ENCODE measurements at regions not wholly inside any gene's neighbourhood (a gene's known extent, or its start where the extent isn't known, plus 50 kb on each side); places are given as distances from the start of the nearest gene placed in this dataset.

DNA sequence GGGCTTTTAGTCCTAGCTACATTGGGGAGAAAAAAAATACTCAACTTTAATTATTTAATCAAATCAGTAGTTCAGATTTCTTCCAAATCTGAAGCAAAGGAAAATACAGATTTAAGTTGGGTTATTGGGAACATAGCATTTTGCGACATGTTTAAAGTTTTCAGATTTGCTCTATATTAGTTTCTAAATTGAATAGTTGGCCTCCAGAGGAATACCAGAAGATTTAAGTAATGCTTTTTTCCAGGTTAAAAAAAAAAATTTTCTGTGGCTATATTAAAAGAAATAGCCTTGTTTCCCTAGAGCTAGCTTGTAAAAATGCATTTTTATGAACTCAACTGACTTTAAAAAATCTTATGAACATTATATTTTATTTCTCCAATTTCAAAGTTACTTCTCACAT, 115.9 kb downstream of the DDX53 start:
- peak overlapping the region; percentile 93 for H3K27ac ChIP-seq
- TF ChIP-seq ZFX (IDR thresholded peaks at IDR 0.05; ENCODE audit: borderline replicate concordance), result no peak
- TF ChIP-seq, protein P1, sequence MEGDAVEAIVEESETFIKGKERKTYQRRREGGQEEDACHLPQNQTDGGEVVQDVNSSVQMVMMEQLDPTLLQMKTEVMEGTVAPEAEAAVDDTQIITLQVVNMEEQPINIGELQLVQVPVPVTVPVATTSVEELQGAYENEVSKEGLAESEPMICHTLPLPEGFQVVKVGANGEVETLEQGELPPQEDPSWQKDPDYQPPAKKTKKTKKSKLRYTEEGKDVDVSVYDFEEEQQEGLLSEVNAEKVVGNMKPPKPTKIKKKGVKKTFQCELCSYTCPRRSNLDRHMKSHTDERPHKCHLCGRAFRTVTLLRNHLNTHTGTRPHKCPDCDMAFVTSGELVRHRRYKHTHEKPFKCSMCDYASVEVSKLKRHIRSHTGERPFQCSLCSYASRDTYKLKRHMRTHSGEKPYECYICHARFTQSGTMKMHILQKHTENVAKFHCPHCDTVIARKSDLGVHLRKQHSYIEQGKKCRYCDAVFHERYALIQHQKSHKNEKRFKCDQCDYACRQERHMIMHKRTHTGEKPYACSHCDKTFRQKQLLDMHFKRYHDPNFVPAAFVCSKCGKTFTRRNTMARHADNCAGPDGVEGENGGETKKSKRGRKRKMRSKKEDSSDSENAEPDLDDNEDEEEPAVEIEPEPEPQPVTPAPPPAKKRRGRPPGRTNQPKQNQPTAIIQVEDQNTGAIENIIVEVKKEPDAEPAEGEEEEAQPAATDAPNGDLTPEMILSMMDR (IDR thresholded peaks at IDR 0.05), result no peak

DNA sequence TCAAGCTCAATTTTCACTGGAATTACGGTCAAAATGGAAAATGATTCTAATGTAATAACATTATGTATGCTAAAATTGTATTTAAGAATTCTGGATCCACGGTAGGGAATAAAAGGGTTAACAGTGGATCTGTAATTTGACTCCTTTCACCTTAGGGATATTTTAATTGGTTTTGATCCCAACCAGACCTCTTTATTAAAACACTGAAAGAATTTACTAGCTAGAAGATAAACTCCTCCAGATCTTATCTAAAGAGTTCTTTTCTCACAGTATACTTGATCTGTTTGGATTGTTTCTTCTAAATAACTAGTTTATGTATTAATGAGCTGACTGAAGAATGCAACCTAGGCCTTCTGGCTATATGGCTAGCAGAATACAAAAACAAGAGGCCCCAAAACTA, 118.4 kb downstream of the DDX53 start:
- TF ChIP-seq, protein P1 (IDR thresholded peaks at IDR 0.05), result no peak
- no peak for TF ChIP-seq ZFX (IDR thresholded peaks at IDR 0.05; ENCODE audit: borderline replicate concordance)
- H3K27ac ChIP-seq, result peak overlapping the region; percentile 93

DNA sequence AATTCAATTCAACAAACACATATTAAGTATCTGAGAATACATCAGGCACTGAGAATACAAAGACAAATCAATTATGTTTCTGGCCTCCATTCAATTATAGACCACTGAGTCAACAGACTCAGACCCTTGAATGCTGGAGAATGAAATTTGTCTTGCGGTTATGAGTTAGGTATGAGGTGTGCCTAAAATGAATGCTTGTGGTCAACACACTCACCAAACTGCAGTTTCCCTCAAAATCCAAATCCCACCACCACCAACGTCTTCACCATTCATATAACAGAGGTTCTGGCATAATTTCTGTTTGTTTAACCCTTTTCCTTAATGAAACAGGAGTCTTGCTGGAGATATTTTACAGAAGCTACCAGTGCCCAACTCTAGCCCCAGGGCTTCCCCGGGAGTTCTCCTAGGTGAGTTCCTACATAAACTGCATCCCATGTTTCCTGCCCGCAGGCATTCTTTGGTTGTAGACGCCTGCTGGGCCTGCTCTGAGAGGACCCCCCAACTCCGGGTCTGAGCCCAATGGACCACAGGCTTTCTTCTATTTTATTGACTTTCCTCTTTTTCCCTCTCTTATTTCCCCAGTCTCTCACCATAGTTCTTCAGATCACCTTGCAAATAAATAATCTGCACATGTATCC, 119.2 kb downstream of the DDX53 start:
- H3K27ac ChIP-seq, result peak overlapping the region; percentile 93
- TF ChIP-seq, protein P1 (IDR thresholded peaks at IDR 0.05), result no peak
- TF ChIP-seq ZFX (IDR thresholded peaks at IDR 0.05; ENCODE audit: borderline replicate concordance), result no peak

DNA sequence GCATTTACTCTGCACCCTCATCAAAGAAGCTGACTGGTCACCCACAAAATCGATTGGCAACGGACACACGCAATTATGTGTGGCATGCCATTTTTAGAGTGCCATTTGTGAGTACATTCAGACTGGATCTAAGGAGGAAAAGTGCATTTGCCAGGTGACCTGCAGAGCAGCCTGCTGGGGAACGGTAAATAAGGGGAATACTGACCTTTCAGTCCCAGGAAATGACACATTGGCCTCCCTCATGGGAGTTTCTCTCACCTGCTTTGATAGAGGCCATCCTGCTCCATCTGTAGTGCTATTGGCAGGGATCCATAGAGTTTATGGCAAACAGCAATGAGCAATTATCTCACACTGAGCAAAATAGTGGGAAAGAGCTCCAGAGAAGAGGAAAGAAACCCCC, 127.8 kb downstream of the DDX53 start:
- TF ChIP-seq, protein P1 (IDR thresholded peaks at IDR 0.05), result no peak
- no peak for TF ChIP-seq ZFX (IDR thresholded peaks at IDR 0.05; ENCODE audit: borderline replicate concordance)
- no peak overlapping the region for H3K27ac ChIP-seq

DNA sequence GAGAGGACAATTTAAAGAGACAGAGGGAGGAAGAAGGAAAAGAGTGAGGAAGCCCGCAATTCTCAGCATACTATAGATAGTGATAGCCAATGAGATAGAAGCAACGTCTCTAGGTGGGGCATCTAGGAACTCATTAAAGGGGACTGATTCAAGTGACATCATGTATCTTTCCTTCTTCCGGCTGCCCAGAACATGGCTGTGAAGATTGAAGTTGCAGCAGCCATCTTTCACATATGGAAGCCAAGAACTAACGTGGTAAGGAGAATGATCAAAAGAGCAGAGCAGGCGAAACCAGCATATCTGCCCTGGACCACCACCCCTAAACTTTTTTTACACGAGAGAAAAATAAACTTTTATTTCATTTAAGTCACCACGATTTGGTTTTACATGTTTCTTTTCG, 133.8 kb downstream of the DDX53 start:
- no peak for TF ChIP-seq ZFX (IDR thresholded peaks at IDR 0.05; ENCODE audit: borderline replicate concordance)
- TF ChIP-seq, protein P1 (IDR thresholded peaks at IDR 0.05), result no peak
- no peak overlapping the region for H3K27ac ChIP-seq

DNA sequence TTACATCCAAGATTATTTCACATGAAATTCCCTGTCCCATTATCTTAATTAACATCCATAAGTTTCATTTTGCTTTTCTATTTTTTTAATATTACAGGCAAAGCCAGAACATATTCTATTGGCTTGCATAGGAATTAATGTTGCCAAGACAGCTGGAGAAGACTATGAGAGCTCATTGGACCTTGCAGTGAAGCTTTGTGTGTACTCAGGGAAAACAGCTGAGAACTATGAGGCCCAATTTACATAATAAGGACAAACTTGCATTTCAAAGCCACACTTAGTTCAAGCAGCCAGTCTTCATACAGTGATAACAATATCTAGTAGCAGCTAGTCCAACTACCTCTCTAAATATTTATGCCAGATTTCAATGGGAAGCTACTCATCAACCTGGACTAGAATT, 134.4 kb downstream of the DDX53 start:
- H3K27ac ChIP-seq, result no peak overlapping the region
- no peak for TF ChIP-seq ZFX (IDR thresholded peaks at IDR 0.05; ENCODE audit: borderline replicate concordance)
- TF ChIP-seq, protein P1 (IDR thresholded peaks at IDR 0.05), result no peak

DNA sequence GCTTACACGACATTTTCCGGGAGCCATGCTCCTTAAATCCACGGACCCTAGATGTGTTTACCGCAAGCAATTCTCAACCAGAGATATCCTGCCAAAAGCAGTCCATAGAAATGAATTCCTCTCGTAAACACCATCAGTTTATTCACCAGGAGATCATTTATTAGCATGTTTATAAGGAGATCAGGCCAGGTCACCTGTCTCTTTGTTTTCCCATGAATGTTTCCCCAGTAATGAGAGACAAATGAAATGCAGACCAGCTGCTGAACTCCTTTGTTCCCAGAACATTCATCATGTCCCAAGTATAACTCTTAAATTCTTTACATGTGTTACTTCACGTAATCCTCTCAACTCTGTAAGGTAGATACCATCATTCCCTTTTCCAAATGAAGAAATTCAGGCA, 137.1 kb downstream of the DDX53 start:
- H3K27ac ChIP-seq, result no peak overlapping the region
- TF ChIP-seq, protein P1 (IDR thresholded peaks at IDR 0.05), result no peak
- no peak for TF ChIP-seq ZFX (IDR thresholded peaks at IDR 0.05; ENCODE audit: borderline replicate concordance)

All from 22Rv1 (cell line).